ENCODE measurements at regions not wholly inside any gene's neighbourhood (a gene's known extent, or its start where the extent isn't known, plus 50 kb on each side); places are given as distances from the start of the nearest gene placed in this dataset.

DNA sequence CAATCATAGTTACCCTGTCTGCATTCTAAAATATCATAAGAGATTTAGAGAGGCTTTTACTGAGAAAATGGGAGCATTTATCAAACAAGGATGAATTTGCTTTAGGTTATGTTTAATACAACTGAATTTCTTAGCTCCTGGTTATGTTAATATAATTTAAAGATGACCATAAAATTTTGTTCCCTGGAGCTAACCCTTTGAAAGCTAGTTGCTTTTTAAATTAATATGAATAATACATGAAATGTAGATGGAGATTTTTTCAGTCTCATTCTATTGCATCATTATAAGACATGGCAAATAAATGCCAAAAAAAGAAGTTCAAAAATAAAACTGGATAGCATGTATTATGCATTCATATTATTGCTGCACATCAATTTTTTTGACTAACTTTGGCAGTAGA is 344.1 kb upstream of the NXPH2 start:
- TF ChIP-seq NR2F2 (IDR thresholded peaks at IDR 0.05) (no peak), GABPA (IDR thresholded peaks at IDR 0.05 in 1 of 2, conservative IDR thresholded peaks at IDR 0.05 in 1 of 2) (no peak), JUND (IDR thresholded peaks at IDR 0.05) (no peak), RAD21 (IDR thresholded peaks at IDR 0.05) (no peak), EGR1 (IDR thresholded peaks at IDR 0.05; ENCODE audit: low read depth in 2 of 2) (no peak)
- TF ChIP-seq, protein P1, sequence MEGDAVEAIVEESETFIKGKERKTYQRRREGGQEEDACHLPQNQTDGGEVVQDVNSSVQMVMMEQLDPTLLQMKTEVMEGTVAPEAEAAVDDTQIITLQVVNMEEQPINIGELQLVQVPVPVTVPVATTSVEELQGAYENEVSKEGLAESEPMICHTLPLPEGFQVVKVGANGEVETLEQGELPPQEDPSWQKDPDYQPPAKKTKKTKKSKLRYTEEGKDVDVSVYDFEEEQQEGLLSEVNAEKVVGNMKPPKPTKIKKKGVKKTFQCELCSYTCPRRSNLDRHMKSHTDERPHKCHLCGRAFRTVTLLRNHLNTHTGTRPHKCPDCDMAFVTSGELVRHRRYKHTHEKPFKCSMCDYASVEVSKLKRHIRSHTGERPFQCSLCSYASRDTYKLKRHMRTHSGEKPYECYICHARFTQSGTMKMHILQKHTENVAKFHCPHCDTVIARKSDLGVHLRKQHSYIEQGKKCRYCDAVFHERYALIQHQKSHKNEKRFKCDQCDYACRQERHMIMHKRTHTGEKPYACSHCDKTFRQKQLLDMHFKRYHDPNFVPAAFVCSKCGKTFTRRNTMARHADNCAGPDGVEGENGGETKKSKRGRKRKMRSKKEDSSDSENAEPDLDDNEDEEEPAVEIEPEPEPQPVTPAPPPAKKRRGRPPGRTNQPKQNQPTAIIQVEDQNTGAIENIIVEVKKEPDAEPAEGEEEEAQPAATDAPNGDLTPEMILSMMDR (IDR thresholded peaks at IDR 0.05; ENCODE audit: low read depth, low read length, missing input control), result no peak
- no peaks in the 10 kb centered on the region for H3K4me1 ChIP-seq (ENCODE audit: control insufficient read depth in 4 of 4, insufficient read depth in 4 of 4, low read length in 3 of 4)
- H3K9ac ChIP-seq (ENCODE audit: low read depth in 1 of 2, low read length in 2 of 2), result no peak overlapping the region
- H3K27ac ChIP-seq (ENCODE audit: low read depth in 1 of 2, low read length in 2 of 2), result no peak overlapping the region
- peaks cover 0 to 2% (median 0%) of the 10 kb centered on the region in 4 donors for H3K27me3 ChIP-seq (ENCODE audit: control insufficient read depth in 4 of 4, insufficient read depth in 4 of 4, low read length in 3 of 4)
- DNase-seq (ENCODE audit: low spot score), result no peak
- H3K9me3 ChIP-seq (ENCODE audit: control insufficient read depth in 4 of 4, low read length in 3 of 4), result peaks cover 0 to 7% (median 3%) of the 10 kb centered on the region in 4 donors
- H3K36me3 ChIP-seq (ENCODE audit: control insufficient read depth in 4 of 4, insufficient read depth in 3 of 4, low read depth in 1 of 4, low read length in 3 of 4), result no peaks in the 10 kb centered on the region
- no peak overlapping the region for H3K4me3 ChIP-seq (ENCODE audit: low read depth in 1 of 3, low read length in 3 of 3)

DNA sequence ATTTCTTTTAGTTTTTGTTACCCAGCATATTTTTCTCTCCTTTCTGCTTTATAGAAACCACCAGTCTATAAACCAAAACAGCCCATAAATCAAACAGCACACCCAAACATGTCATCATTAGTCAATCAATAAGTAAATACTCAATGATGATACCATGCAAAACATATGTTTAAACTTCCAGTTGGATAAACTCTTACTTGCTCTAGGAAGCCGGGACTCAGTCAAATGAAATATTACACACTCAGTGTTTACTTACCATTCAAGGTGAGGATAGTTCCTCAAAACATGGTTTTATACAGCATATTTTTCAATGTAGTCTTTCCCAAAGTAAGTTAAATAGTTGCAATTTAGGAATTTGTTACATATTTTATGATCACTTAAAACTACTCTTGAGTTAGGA is 343.6 kb upstream of the NXPH2 start:
- DNase-seq (ENCODE audit: low spot score), result no peak

DNA sequence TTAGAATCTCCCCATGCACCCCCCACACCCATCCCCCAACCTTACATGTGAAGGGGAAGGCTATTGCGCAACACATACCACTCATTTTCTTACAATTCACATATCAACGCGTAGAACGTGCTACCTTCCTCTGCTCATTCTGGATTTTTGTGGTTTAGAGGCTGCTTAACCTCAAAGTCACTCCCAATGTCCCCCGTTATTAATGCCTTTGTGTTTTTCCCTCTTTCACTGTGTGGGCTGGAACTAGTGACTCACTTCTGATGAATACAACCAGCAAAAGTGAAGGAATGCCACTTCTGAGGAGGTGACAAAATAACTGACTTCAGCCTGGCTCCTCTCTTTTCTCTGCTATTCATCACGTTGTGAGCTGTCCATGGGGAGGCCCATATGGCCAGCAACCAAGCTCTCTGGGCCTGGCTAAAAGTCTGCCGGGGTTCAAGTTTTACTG is 342.5 kb upstream of the NXPH2 start:
- H3K27me3 ChIP-seq (ENCODE audit: control insufficient read depth in 4 of 4, insufficient read depth in 4 of 4, low read length in 3 of 4), result peaks cover 0 to 2% (median 0%) of the 10 kb centered on the region in 4 donors
- H3K9me3 ChIP-seq (ENCODE audit: control insufficient read depth in 4 of 4, low read length in 3 of 4), result peaks cover 0 to under 1% (median 0%) of the 10 kb centered on the region in 4 donors
- TF ChIP-seq RAD21 (IDR thresholded peaks at IDR 0.05) (no peak), TAF1 (conservative IDR thresholded peaks at IDR 0.05) (no peak), EGR1 (IDR thresholded peaks at IDR 0.05; ENCODE audit: low read depth in 2 of 2) (no peak), HNF4A (conservative IDR thresholded peaks at IDR 0.05) (no peak), RXRA (IDR thresholded peaks at IDR 0.05) (no peak), FOXA2 (IDR thresholded peaks at IDR 0.05) (no peak), JUND (IDR thresholded peaks at IDR 0.05) (no peak), GABPA (IDR thresholded peaks at IDR 0.05 in 1 of 2, conservative IDR thresholded peaks at IDR 0.05 in 1 of 2) (no peak), YY1 (IDR thresholded peaks at IDR 0.05) (no peak), SP1 (IDR thresholded peaks at IDR 0.05) (no peak), NR2F2 (IDR thresholded peaks at IDR 0.05) (no peak)
- TF ChIP-seq, protein P2, sequence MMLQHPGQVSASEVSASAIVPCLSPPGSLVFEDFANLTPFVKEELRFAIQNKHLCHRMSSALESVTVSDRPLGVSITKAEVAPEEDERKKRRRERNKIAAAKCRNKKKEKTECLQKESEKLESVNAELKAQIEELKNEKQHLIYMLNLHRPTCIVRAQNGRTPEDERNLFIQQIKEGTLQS (IDR thresholded peaks at IDR 0.05), result no peak
- TF ChIP-seq, protein P3, sequence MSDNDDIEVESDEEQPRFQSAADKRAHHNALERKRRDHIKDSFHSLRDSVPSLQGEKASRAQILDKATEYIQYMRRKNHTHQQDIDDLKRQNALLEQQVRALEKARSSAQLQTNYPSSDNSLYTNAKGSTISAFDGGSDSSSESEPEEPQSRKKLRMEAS (IDR thresholded peaks at IDR 0.05), result no peak
- TF ChIP-seq, protein P4, sequence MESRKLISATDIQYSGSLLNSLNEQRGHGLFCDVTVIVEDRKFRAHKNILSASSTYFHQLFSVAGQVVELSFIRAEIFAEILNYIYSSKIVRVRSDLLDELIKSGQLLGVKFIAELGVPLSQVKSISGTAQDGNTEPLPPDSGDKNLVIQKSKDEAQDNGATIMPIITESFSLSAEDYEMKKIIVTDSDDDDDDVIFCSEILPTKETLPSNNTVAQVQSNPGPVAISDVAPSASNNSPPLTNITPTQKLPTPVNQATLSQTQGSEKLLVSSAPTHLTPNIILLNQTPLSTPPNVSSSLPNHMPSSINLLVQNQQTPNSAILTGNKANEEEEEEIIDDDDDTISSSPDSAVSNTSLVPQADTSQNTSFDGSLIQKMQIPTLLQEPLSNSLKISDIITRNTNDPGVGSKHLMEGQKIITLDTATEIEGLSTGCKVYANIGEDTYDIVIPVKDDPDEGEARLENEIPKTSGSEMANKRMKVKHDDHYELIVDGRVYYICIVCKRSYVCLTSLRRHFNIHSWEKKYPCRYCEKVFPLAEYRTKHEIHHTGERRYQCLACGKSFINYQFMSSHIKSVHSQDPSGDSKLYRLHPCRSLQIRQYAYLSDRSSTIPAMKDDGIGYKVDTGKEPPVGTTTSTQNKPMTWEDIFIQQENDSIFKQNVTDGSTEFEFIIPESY (IDR thresholded peaks at IDR 0.05), result no peak
- WGBS, result 71% methylated on average over 7 of the region's 7 CpGs
- H3K36me3 ChIP-seq (ENCODE audit: control insufficient read depth in 4 of 4, insufficient read depth in 3 of 4, low read depth in 1 of 4, low read length in 3 of 4), result no peaks in the 10 kb centered on the region
- DNase-seq (ENCODE audit: low spot score), result no peak
- H3K4me1 ChIP-seq (ENCODE audit: control insufficient read depth in 4 of 4, insufficient read depth in 4 of 4, low read length in 3 of 4), result no peaks in the 10 kb centered on the region
- H3K27ac ChIP-seq (ENCODE audit: low read depth in 1 of 2, low read length in 2 of 2), result no peak overlapping the region
- H3K9ac ChIP-seq (ENCODE audit: low read depth in 1 of 2, low read length in 2 of 2), result no peak overlapping the region
- no peak overlapping the region for H3K4me3 ChIP-seq (ENCODE audit: low read depth in 1 of 3, low read length in 3 of 3)

More for the DNA sequence above, 343.6 kb upstream of the NXPH2 start:
- peaks cover 0 to 2% (median 0%) of the 10 kb centered on the region in 4 donors for H3K27me3 ChIP-seq (ENCODE audit: control insufficient read depth in 4 of 4, insufficient read depth in 4 of 4, low read length in 3 of 4)
- TF ChIP-seq EGR1 (IDR thresholded peaks at IDR 0.05; ENCODE audit: low read depth in 2 of 2), result no peak
- TF ChIP-seq, protein P3 (IDR thresholded peaks at IDR 0.05), result no peak
- no peak for TF ChIP-seq HNF4A (conservative IDR thresholded peaks at IDR 0.05)
- no peak for TF ChIP-seq RXRA (IDR thresholded peaks at IDR 0.05)
- TF ChIP-seq, protein P4 (IDR thresholded peaks at IDR 0.05), result no peak
- no peak for TF ChIP-seq HNF4G (IDR thresholded peaks at IDR 0.05)
- no peak for TF ChIP-seq FOXA2 (IDR thresholded peaks at IDR 0.05)
- no peak for TF ChIP-seq GABPA (IDR thresholded peaks at IDR 0.05 in 1 of 2, conservative IDR thresholded peaks at IDR 0.05 in 1 of 2)
- no peak for TF ChIP-seq SP1 (IDR thresholded peaks at IDR 0.05)
- TF ChIP-seq FOXA1 (IDR thresholded peaks at IDR 0.05), result no peak
- TF ChIP-seq, protein P2 (IDR thresholded peaks at IDR 0.05), result no peak
- H3K27ac ChIP-seq (ENCODE audit: low read depth in 1 of 2, low read length in 2 of 2), result no peak overlapping the region
- no peaks in the 10 kb centered on the region for H3K4me1 ChIP-seq (ENCODE audit: control insufficient read depth in 4 of 4, insufficient read depth in 4 of 4, low read length in 3 of 4)
- H3K4me3 ChIP-seq (ENCODE audit: low read depth in 1 of 3, low read length in 3 of 3), result no peak overlapping the region
- WGBS, result 41% methylated on average over 1 of the region's 1 CpG
- H3K9ac ChIP-seq (ENCODE audit: low read depth in 1 of 2, low read length in 2 of 2), result no peak overlapping the region
- H3K36me3 ChIP-seq (ENCODE audit: control insufficient read depth in 4 of 4, insufficient read depth in 3 of 4, low read depth in 1 of 4, low read length in 3 of 4), result no peaks in the 10 kb centered on the region
- H3K9me3 ChIP-seq (ENCODE audit: control insufficient read depth in 4 of 4, low read length in 3 of 4), result peaks cover 0 to 7% (median 2%) of the 10 kb centered on the region in 4 donors

Measured in liver (tissue), 8 donors.